Thoracic aorta (tissue), 2 donors: ENCODE measurements at regions not wholly inside any gene's neighbourhood (a gene's known extent, or its start where the extent isn't known, plus 50 kb on each side); places are given as distances from the start of the nearest gene placed in this dataset.

Experiments
- ATAC-seq: fragments of 150-250 bp; one replicate; pipeline ENCODE4 v1.8.0; 2017; ENCODE audit warnings: low read depth; ENCODE audit not compliant: insufficient number of reproducible peaks, low FRiP score
- DNase-seq: peaks from one replicate; pipeline ENCODE4 v3.0.0-alpha.2; 2020; ENCODE audit warnings: low spot score
- H3K27ac ChIP-seq, 2 donors: fragments of 200-600 bp; sonication (generic); 1 replicate in 1 of 2; 2 replicates in 1 of 2; pipeline ENCODE4 v1.5.1; 2016; ENCODE audit warnings: mild to moderate bottlenecking in 2 of 2, moderate library complexity in 2 of 2
- H3K27me3 ChIP-seq: fragments of 200-600 bp; sonication (generic); replicated peaks from 2 replicates; pipeline ENCODE4 v1.6.0; 2016; ENCODE audit warnings: mild to moderate bottlenecking; ENCODE audit not compliant: insufficient read depth
- H3K36me3 ChIP-seq: fragments of 200-600 bp; sonication (generic); one replicate; pipeline ENCODE4 v1.5.1; 2016
- H3K4me1 ChIP-seq, 2 donors: fragments of 200-600 bp; sonication (generic); 1 replicate in 1 of 2; 2 replicates in 1 of 2; pipeline versions ENCODE4 v1.5.1 to v1.6.0; 2016; ENCODE audit warnings: low read depth in 2 of 2, mild to moderate bottlenecking in 1 of 2; ENCODE audit not compliant: control insufficient read depth in 1 of 2
- H3K4me3 ChIP-seq: fragments of 200-600 bp; sonication (generic); 2 replicates; pipeline ENCODE4 v1.5.1; 2016; ENCODE audit warnings: mild to moderate bottlenecking
- H3K9me3 ChIP-seq: fragments of 200-600 bp; sonication (generic); 2 replicates; pipeline ENCODE4 v1.5.1; 2016
- TF ChIP-seq, protein P1 (sequence below): fragments of 200-600 bp; sonication (generic); IDR thresholded peaks from one replicate; pipeline ENCODE4 v1.5.1; 2019; ENCODE audit warnings: antibody characterized with exemption

DNA sequence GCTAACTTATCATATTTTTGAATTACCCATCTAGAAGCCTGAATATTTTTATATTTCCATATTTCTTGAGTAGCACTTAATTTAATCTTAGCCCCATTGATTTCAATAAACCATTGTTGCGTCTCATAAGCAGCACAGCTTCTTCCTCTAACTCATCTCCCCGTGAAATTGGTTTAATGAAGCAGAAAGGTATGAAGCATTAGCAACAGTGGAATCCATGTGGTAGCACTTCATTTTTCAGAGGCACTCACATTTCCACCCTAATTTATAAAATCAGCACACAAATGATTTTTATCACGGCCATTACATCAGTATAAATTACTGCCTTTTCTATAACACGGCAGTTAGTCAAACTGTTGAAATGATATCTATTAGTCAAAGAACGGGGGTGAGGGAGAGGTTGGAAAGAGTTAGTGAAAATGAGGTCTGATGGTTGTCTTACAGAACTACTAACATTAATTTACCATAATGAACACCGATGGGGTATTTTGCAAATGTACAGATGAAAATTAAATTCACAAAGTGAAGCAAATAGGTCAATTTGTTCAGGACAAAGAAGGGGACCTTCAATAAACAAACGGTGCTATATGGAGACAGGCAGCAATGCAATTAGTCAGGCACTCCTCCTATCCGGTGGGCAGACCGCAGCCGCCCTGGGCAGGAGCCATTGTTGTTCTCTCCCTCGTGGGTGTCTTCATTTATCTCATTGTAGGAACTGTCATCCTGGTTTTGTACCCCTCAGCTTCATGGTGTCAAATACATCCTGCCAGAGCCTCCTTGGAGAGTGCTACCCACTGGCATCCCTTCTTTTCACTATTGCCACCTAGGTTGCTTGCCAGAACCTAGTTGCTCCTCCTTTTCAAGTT lies 205.7 kb downstream of the SOX3 start:
- Histone ChIP-seq H3K4me1 (no peaks in the 10 kb centered on the region), H3K27ac (no peak overlapping the region), H3K4me3 (no peak overlapping the region), H3K9me3 (no peaks in the 10 kb centered on the region), H3K27me3 (no peaks in the 10 kb centered on the region), H3K36me3 (no peaks in the 10 kb centered on the region)
- TF ChIP-seq, protein P1, sequence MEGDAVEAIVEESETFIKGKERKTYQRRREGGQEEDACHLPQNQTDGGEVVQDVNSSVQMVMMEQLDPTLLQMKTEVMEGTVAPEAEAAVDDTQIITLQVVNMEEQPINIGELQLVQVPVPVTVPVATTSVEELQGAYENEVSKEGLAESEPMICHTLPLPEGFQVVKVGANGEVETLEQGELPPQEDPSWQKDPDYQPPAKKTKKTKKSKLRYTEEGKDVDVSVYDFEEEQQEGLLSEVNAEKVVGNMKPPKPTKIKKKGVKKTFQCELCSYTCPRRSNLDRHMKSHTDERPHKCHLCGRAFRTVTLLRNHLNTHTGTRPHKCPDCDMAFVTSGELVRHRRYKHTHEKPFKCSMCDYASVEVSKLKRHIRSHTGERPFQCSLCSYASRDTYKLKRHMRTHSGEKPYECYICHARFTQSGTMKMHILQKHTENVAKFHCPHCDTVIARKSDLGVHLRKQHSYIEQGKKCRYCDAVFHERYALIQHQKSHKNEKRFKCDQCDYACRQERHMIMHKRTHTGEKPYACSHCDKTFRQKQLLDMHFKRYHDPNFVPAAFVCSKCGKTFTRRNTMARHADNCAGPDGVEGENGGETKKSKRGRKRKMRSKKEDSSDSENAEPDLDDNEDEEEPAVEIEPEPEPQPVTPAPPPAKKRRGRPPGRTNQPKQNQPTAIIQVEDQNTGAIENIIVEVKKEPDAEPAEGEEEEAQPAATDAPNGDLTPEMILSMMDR: no peak
- DNase-seq: no peak
- ATAC-seq: no peak

DNA sequence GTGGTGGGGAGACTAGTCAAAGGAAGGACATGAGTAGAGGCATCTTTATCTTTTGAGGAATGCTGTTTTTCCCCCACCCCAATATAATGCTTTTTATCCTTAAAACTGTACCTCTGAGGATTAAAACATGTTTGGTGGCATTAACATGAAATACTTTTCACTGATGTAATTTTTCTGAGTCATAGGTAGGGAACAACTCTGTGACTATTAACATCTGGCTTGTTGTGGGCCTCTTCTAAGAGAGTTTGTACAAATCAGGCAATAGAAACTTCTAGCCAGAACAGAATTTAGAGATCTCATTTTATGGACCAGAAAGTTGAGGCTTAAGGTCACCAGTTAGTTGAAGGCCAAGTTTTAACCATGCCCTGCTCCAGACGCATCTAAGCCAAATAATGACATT lies 207.6 kb downstream of the SOX3 start:
- Histone ChIP-seq H3K36me3 (no peaks in the 10 kb centered on the region), H3K27me3 (no peaks in the 10 kb centered on the region), H3K27ac (no peak overlapping the region), H3K4me1 (no peaks in the 10 kb centered on the region), H3K9me3 (no peaks in the 10 kb centered on the region), H3K4me3 (no peak overlapping the region)
- TF ChIP-seq, protein P1: no peak
- DNase-seq: no peak
- ATAC-seq: no peak

DNA sequence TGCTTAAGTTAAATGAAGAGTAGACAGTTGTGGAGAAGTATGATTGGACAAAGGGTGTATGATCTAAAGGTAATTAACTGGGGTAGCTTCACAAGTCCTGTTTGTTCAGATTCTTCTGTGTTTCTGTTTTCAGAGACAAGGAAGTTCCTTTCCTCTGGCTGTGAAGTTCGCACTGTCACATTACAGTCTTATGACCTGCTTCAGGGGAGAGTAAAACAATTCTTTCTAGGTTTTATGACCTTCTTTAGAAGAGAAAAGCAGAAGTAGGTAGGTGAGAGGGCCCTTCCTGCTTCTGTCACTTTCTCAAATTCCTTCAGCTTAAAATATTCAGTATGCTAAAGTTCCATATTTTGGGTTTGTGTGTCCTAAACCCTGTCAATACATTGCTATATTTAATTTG lies 211.9 kb downstream of the SOX3 start:
- no peak for DNase-seq
- TF ChIP-seq, protein P1: no peak
- Histone ChIP-seq H3K27ac (no peak overlapping the region), H3K4me3 (no peak overlapping the region), H3K27me3 (no peaks in the 10 kb centered on the region), H3K36me3 (no peaks in the 10 kb centered on the region), H3K4me1 (no peaks in the 10 kb centered on the region), H3K9me3 (no peaks in the 10 kb centered on the region)
- ATAC-seq: no peak

DNA sequence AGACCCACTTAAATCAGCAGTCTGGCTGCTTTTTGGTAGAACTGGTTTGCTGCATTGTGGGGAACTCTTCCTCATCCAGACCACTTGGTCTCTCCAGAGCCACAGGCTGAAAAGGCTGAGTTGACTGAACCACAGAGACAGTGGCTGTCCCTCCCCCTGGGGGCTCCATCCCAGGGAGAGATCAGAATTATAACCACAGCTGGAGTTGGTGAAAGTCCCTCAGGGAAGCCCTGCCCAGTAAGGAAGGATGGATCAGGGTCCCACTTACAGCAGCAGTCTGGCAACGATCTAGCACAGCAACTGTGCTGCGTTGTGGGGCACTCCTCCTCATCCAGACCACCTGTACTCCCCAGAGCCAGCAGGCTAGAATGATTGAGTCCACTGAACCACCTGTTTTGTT lies 212.7 kb downstream of the SOX3 start:
- Histone ChIP-seq H3K27ac (no peak overlapping the region), H3K36me3 (no peaks in the 10 kb centered on the region), H3K9me3 (no peaks in the 10 kb centered on the region), H3K27me3 (no peaks in the 10 kb centered on the region), H3K4me1 (no peaks in the 10 kb centered on the region), H3K4me3 (no peak overlapping the region)
- ATAC-seq (no peak), DNase-seq (no peak)
- TF ChIP-seq, protein P1: no peak

DNA sequence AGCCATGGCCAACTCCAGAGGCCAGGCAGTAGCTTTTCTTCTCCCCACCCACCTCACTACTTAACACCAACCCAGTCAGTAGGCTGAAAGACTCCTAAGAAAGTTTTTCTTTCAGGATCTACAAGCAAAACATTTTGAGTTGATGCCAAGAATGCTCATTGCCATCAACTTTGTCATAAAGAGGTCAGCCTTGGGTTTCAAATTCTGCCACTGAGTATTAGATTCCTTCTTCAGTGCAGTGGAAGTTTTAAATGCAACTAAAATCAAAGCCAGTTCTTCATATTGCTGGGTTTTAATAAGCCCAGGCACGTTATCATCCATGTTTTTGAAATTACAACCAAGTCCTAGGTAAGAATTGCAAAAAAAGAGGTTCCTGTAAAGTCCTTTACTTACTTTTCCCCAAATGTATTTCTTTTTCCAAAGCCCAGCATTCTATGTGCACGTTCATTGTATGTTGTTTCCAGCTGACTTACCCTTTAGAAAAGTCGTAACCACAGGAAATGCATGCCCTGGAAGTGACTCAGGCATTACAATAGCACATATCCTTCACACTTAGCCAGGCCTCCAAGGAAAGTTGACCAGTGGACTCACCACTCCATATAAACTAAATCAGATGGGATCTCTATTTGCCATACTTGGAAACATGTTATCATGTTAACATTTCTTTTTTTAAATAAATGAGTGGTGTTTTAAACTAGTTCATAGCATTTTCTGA lies 229.9 kb downstream of the SOX3 start:
- DNase-seq (no peak), ATAC-seq (no peak)
- H3K4me3 ChIP-seq: no peak overlapping the region
- no peak overlapping the region for H3K27ac ChIP-seq
- no peaks in the 10 kb centered on the region for H3K36me3 ChIP-seq
- H3K27me3 ChIP-seq: no peaks in the 10 kb centered on the region
- TF ChIP-seq, protein P1: no peak
- no peaks in the 10 kb centered on the region for H3K9me3 ChIP-seq
- H3K4me1 ChIP-seq: no peaks in the 10 kb centered on the region
